ENCODE measurements at regions not wholly inside any gene's neighbourhood (a gene's known extent, or its start where the extent isn't known, plus 50 kb on each side); places are given as distances from the start of the nearest gene placed in this dataset.

GRCh38 chr3:187802928-187803259 lies 57.6 kb upstream of the BCL6 start:
- TF ChIP-seq PKNOX1 (IDR thresholded peaks at IDR 0.05) (no peak), FOXM1 (IDR thresholded peaks at IDR 0.05; ENCODE audit: borderline replicate concordance) (no peak)

Measured in HEK293T (cell line).